ENCODE measurements at regions not wholly inside any gene's neighbourhood (a gene's known extent, or its start where the extent isn't known, plus 50 kb on each side); places are given as distances from the start of the nearest gene placed in this dataset.
"Not testable (repeated sequence)": the region's sequence is repeated elsewhere in the genome, so short reads cannot be mapped to it uniquely, and the experiment has no call there.

- TF ChIP-seq CTCF (IDR thresholded peaks at IDR 0.05); MXI1 (IDR thresholded peaks at IDR 0.05; ENCODE audit: low read depth, low read length); REST (IDR thresholded peaks at IDR 0.05; ENCODE audit: low read depth, low read length); PBX3 (IDR thresholded peaks at IDR 0.05); SIN3A (IDR thresholded peaks at IDR 0.05; ENCODE audit: borderline replicate concordance, low read depth, low read length); POLR2AphosphoS5 (IDR thresholded peaks at IDR 0.05; ENCODE audit: low read depth, low read length); GABPA (IDR thresholded peaks at IDR 0.05; ENCODE audit: low read depth); FOXM1 (IDR thresholded peaks at IDR 0.05; ENCODE audit: low read depth): not testable (repeated sequence)
Measured at GRCh38 chr4:118516107-118516506, 163.3 kb upstream of the PRSS12 start.

Measured in SK-N-SH (cell line).